LNCAP (cell line): ENCODE measurements at regions not wholly inside any gene's neighbourhood (a gene's known extent, or its start where the extent isn't known, plus 50 kb on each side); places are given as distances from the start of the nearest gene placed in this dataset.

Experiments used
- CTCF ChIP-seq: fragments of 450-650 bp; IDR thresholded peaks from 2 replicates; pipeline ENCODE4 v1.5.1; 2017; ENCODE audit warnings: mild to moderate bottlenecking

GRCh38 chr2:183782436-183782835 lies 658.2 kb downstream of the NUP35 start:
- no peak for TF ChIP-seq CTCF

- no peak for TF ChIP-seq CTCF
Observed at GRCh38 chr2:183798535-183798934, 674.3 kb downstream of the NUP35 start.

GRCh38 chr2:183799761-183800160 lies 675.5 kb downstream of the NUP35 start:
- TF ChIP-seq CTCF: no peak

GRCh38 chr2:183803596-183803995 lies 679.4 kb downstream of the NUP35 start:
- TF ChIP-seq CTCF: no peak

GRCh38 chr2:183807870-183808269 lies 683.6 kb downstream of the NUP35 start:
- TF ChIP-seq CTCF: no peak

- no peak for TF ChIP-seq CTCF
Observed at GRCh38 chr2:183809404-183809803, 685.2 kb downstream of the NUP35 start.

- no peak for TF ChIP-seq CTCF
Observed at GRCh38 chr2:183811281-183811680, 687.0 kb downstream of the NUP35 start.

- TF ChIP-seq CTCF: no peak
Observed at GRCh38 chr2:183812091-183812490, 687.8 kb downstream of the NUP35 start.
